ENCODE measurements at regions not wholly inside any gene's neighbourhood (a gene's known extent, or its start where the extent isn't known, plus 50 kb on each side); places are given as distances from the start of the nearest gene placed in this dataset.
"Not testable (repeated sequence)": the region's sequence is repeated elsewhere in the genome, so short reads cannot be mapped to it uniquely, and the experiment has no call there.

DNA sequence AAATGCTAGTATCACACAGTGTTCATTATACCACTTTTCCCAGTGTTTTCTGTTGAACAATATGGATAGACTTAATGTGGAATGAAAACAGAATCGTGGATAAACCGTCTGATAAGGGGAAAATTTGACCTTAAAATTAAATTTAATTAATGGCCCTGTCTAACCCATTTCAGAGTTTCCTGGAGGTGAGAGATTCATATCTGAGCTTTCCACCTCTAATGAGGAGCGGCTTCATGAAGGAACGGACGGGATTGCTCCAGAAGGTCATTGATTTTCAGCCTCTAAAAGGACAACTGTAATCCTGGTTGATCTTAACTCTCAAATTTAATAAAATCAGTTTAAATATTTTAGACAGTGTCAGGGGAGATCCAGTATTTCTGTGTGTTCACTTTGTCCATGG is 874.9 kb downstream of the GRID1 start:
- Histone ChIP-seq H3K4me2 (ENCODE audit: low read depth, low read length, poor library complexity, severe bottlenecking) (no peak overlapping the region), H3K27ac (ENCODE audit: low read depth, low read length) (no peak overlapping the region), H3K4me3 (ENCODE audit: insufficient read depth, low read length, poor library complexity, severe bottlenecking) (no peak overlapping the region), H3K36me3 (ENCODE audit: low read length) (no peaks in the 10 kb centered on the region), H3K27me3 (ENCODE audit: low read length) (no peaks in the 10 kb centered on the region), H3K79me2 (ENCODE audit: insufficient read depth, low read length) (no peaks in the 10 kb centered on the region), H3K9me2 (replicated peaks; ENCODE audit: insufficient read depth, low read length) (no peaks in the 10 kb centered on the region), H3K9me3 (ENCODE audit: insufficient read depth, low read length) (no peaks in the 10 kb centered on the region), H4K20me1 (ENCODE audit: low read depth, low read length) (no peaks in the 10 kb centered on the region; the same call in 1 of the 2 replicates), H2AFZ (ENCODE audit: low read depth, low read length, severe bottlenecking) (no peak overlapping the region), H3K9ac (ENCODE audit: low read length) (no peak overlapping the region), H3F3A (ENCODE audit: insufficient read depth) (no peaks in the 10 kb centered on the region)
- TF ChIP-seq EZH2phosphoT487 (conservative IDR thresholded peaks at IDR 0.05; ENCODE audit: low read length): no peak
- TF ChIP-seq, protein P1, sequence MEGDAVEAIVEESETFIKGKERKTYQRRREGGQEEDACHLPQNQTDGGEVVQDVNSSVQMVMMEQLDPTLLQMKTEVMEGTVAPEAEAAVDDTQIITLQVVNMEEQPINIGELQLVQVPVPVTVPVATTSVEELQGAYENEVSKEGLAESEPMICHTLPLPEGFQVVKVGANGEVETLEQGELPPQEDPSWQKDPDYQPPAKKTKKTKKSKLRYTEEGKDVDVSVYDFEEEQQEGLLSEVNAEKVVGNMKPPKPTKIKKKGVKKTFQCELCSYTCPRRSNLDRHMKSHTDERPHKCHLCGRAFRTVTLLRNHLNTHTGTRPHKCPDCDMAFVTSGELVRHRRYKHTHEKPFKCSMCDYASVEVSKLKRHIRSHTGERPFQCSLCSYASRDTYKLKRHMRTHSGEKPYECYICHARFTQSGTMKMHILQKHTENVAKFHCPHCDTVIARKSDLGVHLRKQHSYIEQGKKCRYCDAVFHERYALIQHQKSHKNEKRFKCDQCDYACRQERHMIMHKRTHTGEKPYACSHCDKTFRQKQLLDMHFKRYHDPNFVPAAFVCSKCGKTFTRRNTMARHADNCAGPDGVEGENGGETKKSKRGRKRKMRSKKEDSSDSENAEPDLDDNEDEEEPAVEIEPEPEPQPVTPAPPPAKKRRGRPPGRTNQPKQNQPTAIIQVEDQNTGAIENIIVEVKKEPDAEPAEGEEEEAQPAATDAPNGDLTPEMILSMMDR (IDR thresholded peaks at IDR 0.05; ENCODE audit: insufficient read depth, low read length, poor library complexity, severe bottlenecking): no peak

DNA sequence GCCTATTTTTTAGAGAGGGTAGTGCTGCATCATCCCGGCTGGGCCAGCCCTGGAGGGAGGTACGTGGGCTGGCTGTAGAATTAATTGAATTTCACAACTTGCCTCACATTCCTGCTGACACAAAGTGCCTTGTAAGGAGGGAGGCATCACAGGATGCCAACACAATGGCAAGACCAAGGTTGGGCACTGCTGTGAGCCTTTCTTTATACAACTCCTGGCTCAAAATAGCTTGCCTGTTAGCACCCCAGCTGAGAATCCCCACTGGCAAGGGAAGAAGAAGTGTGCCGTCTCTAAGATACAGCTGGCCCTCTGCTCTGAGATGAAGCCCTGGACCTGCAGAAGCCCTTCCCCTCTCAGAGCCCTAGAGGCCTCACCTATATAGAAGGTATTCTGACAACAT is 873.9 kb downstream of the GRID1 start:
- no peak for TF ChIP-seq EZH2phosphoT487 (conservative IDR thresholded peaks at IDR 0.05; ENCODE audit: low read length)
- TF ChIP-seq, protein P1 (IDR thresholded peaks at IDR 0.05; ENCODE audit: insufficient read depth, low read length, poor library complexity, severe bottlenecking): no peak
- no peak overlapping the region for H2AFZ ChIP-seq (ENCODE audit: low read depth, low read length, severe bottlenecking)
- H3F3A ChIP-seq (ENCODE audit: insufficient read depth): no peaks in the 10 kb centered on the region

DNA sequence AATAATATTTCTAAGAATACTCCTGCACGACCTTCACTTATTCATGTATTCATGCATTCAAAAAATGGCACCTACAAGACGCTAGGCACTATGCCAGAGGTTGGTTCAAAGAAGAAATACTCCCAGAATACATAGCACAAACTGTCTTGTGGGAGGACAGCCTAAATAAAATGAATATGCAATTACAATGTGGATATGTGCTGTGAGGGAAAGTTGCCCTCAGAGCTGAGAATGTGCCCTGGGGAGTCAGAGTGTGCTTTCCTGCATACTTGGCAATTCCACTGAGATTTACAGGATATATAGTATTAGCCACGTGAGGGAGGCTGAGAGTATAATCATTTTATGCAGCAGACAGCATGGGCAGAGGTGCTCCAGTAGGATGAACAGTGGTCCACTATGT is 872.9 kb downstream of the GRID1 start:
- Histone ChIP-seq H4K20me1 (ENCODE audit: low read depth, low read length) (no peaks in the 10 kb centered on the region; the same call in 1 of the 2 replicates), H3K4me2 (ENCODE audit: low read depth, low read length, poor library complexity, severe bottlenecking) (no peak overlapping the region), H3K9ac (ENCODE audit: low read length) (no peak overlapping the region), H2AFZ (ENCODE audit: low read depth, low read length, severe bottlenecking) (no peak overlapping the region), H3F3A (ENCODE audit: insufficient read depth) (no peaks in the 10 kb centered on the region), H3K27ac (ENCODE audit: low read depth, low read length) (no peak overlapping the region), H3K36me3 (ENCODE audit: low read length) (no peaks in the 10 kb centered on the region), H3K9me2 (replicated peaks; ENCODE audit: insufficient read depth, low read length) (no peaks in the 10 kb centered on the region), H3K9me3 (ENCODE audit: insufficient read depth, low read length) (no peaks in the 10 kb centered on the region), H3K4me3 (ENCODE audit: insufficient read depth, low read length, poor library complexity, severe bottlenecking) (no peak overlapping the region), H3K27me3 (ENCODE audit: low read length) (no peaks in the 10 kb centered on the region), H3K79me2 (ENCODE audit: insufficient read depth, low read length) (no peaks in the 10 kb centered on the region)
- TF ChIP-seq EZH2phosphoT487 (conservative IDR thresholded peaks at IDR 0.05; ENCODE audit: low read length): no peak
- TF ChIP-seq, protein P1 (IDR thresholded peaks at IDR 0.05; ENCODE audit: insufficient read depth, low read length, poor library complexity, severe bottlenecking): no peak

More for the DNA sequence above, 873.9 kb downstream of the GRID1 start:
- Histone ChIP-seq H4K20me1 (ENCODE audit: low read depth, low read length) (no peaks in the 10 kb centered on the region; the same call in 1 of the 2 replicates), H3K4me3 (ENCODE audit: insufficient read depth, low read length, poor library complexity, severe bottlenecking) (no peak overlapping the region), H3K27ac (ENCODE audit: low read depth, low read length) (no peak overlapping the region), H3K9me3 (ENCODE audit: insufficient read depth, low read length) (no peaks in the 10 kb centered on the region), H3K36me3 (ENCODE audit: low read length) (no peaks in the 10 kb centered on the region), H3K9ac (ENCODE audit: low read length) (no peak overlapping the region), H3K27me3 (ENCODE audit: low read length) (no peaks in the 10 kb centered on the region), H3K9me2 (replicated peaks; ENCODE audit: insufficient read depth, low read length) (no peaks in the 10 kb centered on the region), H3K4me2 (ENCODE audit: low read depth, low read length, poor library complexity, severe bottlenecking) (no peak overlapping the region), H3K79me2 (ENCODE audit: insufficient read depth, low read length) (no peaks in the 10 kb centered on the region)

DNA sequence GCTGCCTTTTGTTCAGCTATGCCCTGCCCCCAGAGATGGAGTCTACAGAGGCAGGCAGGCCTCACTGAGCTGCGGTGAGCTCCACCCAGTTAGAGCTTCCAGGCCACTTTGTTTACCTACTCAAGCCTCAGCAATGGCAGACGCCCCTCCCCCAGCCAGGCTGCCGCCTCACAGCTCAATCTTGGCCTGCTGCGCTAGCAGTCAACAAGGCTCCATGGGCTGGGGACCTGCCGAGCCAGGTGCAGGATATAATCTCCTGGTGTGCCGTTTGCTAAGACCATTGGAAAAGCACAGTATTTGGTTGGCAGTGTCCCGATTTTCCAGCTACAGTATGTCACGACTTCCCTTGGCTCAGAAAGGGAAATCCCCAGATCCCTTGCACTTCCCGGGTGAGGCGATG is 862.0 kb downstream of the GRID1 start:
- not testable (repeated sequence) for H3F3A ChIP-seq (ENCODE audit: insufficient read depth); H2AFZ ChIP-seq (ENCODE audit: low read depth, low read length, severe bottlenecking); H3K36me3 ChIP-seq (ENCODE audit: low read length); H3K27me3 ChIP-seq (ENCODE audit: low read length); H3K27ac ChIP-seq (ENCODE audit: low read depth, low read length); H4K20me1 ChIP-seq (ENCODE audit: low read depth, low read length); H3K9ac ChIP-seq (ENCODE audit: low read length); H3K9me2 ChIP-seq (replicated peaks; ENCODE audit: insufficient read depth, low read length); H3K79me2 ChIP-seq (ENCODE audit: insufficient read depth, low read length); H3K4me2 ChIP-seq (ENCODE audit: low read depth, low read length, poor library complexity, severe bottlenecking); H3K4me3 ChIP-seq (ENCODE audit: insufficient read depth, low read length, poor library complexity, severe bottlenecking); H3K9me3 ChIP-seq (ENCODE audit: insufficient read depth, low read length)
